Loucy (cell line): ENCODE measurements at regions not wholly inside any gene's neighbourhood (a gene's known extent, or its start where the extent isn't known, plus 50 kb on each side); places are given as distances from the start of the nearest gene placed in this dataset.

Experiments
- H2AFZ ChIP-seq: fragments of 200-600 bp; sonication (generic); 2 replicates; pipeline ENCODE4 v1.6.0; 2016; ENCODE audit warnings: antibody characterized with exemption, mild to moderate bottlenecking, low read length, moderate library complexity
- H3F3A ChIP-seq: fragments of 200-600 bp; 2 replicates; pipeline ENCODE4 v1.6.0; 2016; ENCODE audit warnings: antibody characterized with exemption, low read depth, mild to moderate bottlenecking
- H3K27me3 ChIP-seq: fragments of 200-600 bp; sonication (generic); 2 replicates; pipeline ENCODE4 v1.6.1; 2014; ENCODE audit warnings: low read length, mild to moderate bottlenecking; ENCODE audit not compliant: insufficient read depth, poor library complexity, severe bottlenecking
- H3K36me3 ChIP-seq: fragments of 200-600 bp; sonication (generic); 2 replicates; pipeline ENCODE4 v1.6.1; 2016; ENCODE audit warnings: low read length; ENCODE audit not compliant: insufficient read depth
- H3K4me1 ChIP-seq: fragments of 200-600 bp; sonication (generic); 2 replicates; pipeline ENCODE4 v1.5.1; 2014; ENCODE audit warnings: low read length, mild to moderate bottlenecking; ENCODE audit not compliant: insufficient read depth, poor library complexity, severe bottlenecking
- H3K4me2 ChIP-seq: fragments of 200-600 bp; sonication (generic); 2 replicates; pipeline ENCODE4 v1.6.0; 2014; ENCODE audit warnings: antibody characterized with exemption, low read length, low read depth, mild to moderate bottlenecking; ENCODE audit not compliant: poor library complexity, severe bottlenecking
- H3K4me3 ChIP-seq: fragments of 200-600 bp; sonication (generic); 2 replicates; pipeline ENCODE4 v1.5.1; 2014; ENCODE audit warnings: low read length, mild to moderate bottlenecking, mixed read lengths; ENCODE audit not compliant: poor library complexity, severe bottlenecking
- H3K79me2 ChIP-seq: fragments of 200-600 bp; sonication (generic); 2 replicates; pipeline ENCODE4 v1.6.1; 2014; ENCODE audit warnings: low read length; ENCODE audit not compliant: insufficient read depth
- H3K9ac ChIP-seq: fragments of 200-600 bp; sonication (generic); 2 replicates; pipeline ENCODE4 v1.6.0; 2014; ENCODE audit warnings: mild to moderate bottlenecking, low read depth, low read length, moderate library complexity; ENCODE audit not compliant: poor library complexity, severe bottlenecking
- H3K9me2 ChIP-seq: fragments of 200-600 bp; sonication (generic); replicated peaks from 2 replicates; pipeline ENCODE4 v1.6.1; 2016; ENCODE audit warnings: low read depth, low read length, mixed read lengths
- H3K9me3 ChIP-seq: fragments of 200-600 bp; sonication (generic); 2 replicates; pipeline ENCODE4 v1.6.1; 2014; ENCODE audit warnings: mild to moderate bottlenecking, antibody characterized with exemption, low read length, low read depth; ENCODE audit not compliant: insufficient read depth
- H4K20me1 ChIP-seq: fragments of 200-600 bp; sonication (generic); 2 replicates; pipeline ENCODE4 v1.6.0; 2014; ENCODE audit warnings: antibody characterized with exemption, low read length, mild to moderate bottlenecking; ENCODE audit not compliant: insufficient read depth, poor library complexity, severe bottlenecking
- CTCF ChIP-seq: fragments of 200-600 bp; sonication (generic); conservative IDR thresholded peaks from 2 replicates; pipeline ENCODE4 v1.5.1; 2014; ENCODE audit warnings: mild to moderate bottlenecking, antibody characterized with exemption, low read length
- EZH2phosphoT487 ChIP-seq: fragments of 200-600 bp; IDR thresholded peaks from 2 replicates; pipeline ENCODE4 v1.6.1; 2018; ENCODE audit warnings: antibody characterized with exemption, mild to moderate bottlenecking, moderate library complexity, borderline replicate concordance

- TF ChIP-seq CTCF (no peak), EZH2phosphoT487 (no peak)
Measured at GRCh38 chr4:171353535-171353934, 459.7 kb upstream of the GALNTL6 start.

GRCh38 chr4:171348090-171348489, 465.1 kb upstream of the GALNTL6 start:
- Histone ChIP-seq H3K4me1 (no peaks in the 10 kb centered on the region), H3K79me2 (no peaks in the 10 kb centered on the region), H4K20me1 (no peaks in the 10 kb centered on the region), H3K4me3 (no peak overlapping the region), H3F3A (no peaks in the 10 kb centered on the region), H3K9me2 (no peaks in the 10 kb centered on the region), H3K9ac (no peak overlapping the region), H2AFZ (no peak overlapping the region), H3K27me3 (no peaks in the 10 kb centered on the region), H3K4me2 (no peak overlapping the region), H3K9me3 (no peaks in the 10 kb centered on the region), H3K36me3 (no peaks in the 10 kb centered on the region)
- TF ChIP-seq EZH2phosphoT487: no peak

More at GRCh38 chr4:171353535-171353934, 459.7 kb upstream of the GALNTL6 start:
- H2AFZ ChIP-seq: no peak overlapping the region
- H3K36me3 ChIP-seq: no peaks in the 10 kb centered on the region
- H4K20me1 ChIP-seq: no peaks in the 10 kb centered on the region
- no peaks in the 10 kb centered on the region for H3K79me2 ChIP-seq
- no peaks in the 10 kb centered on the region for H3K27me3 ChIP-seq
- H3K9me3 ChIP-seq: no peaks in the 10 kb centered on the region
- H3K4me1 ChIP-seq: no peaks in the 10 kb centered on the region
- H3K9ac ChIP-seq: no peak overlapping the region
- no peaks in the 10 kb centered on the region for H3F3A ChIP-seq
- no peak overlapping the region for H3K4me3 ChIP-seq
- no peaks in the 10 kb centered on the region for H3K9me2 ChIP-seq
- no peak overlapping the region for H3K4me2 ChIP-seq

- H3K9me2 ChIP-seq: no peaks in the 10 kb centered on the region
- H2AFZ ChIP-seq: no peak overlapping the region
- no peaks in the 10 kb centered on the region for H3K79me2 ChIP-seq
- H4K20me1 ChIP-seq: no peaks in the 10 kb centered on the region
- TF ChIP-seq CTCF: no peak
- no peak for TF ChIP-seq EZH2phosphoT487
- no peaks in the 10 kb centered on the region for H3K4me1 ChIP-seq
- no peaks in the 10 kb centered on the region for H3K36me3 ChIP-seq
- H3K9ac ChIP-seq: no peak overlapping the region
- no peaks in the 10 kb centered on the region for H3K27me3 ChIP-seq
- H3K4me2 ChIP-seq: no peak overlapping the region
- no peaks in the 10 kb centered on the region for H3K9me3 ChIP-seq
- H3F3A ChIP-seq: no peaks in the 10 kb centered on the region
- no peak overlapping the region for H3K4me3 ChIP-seq
Measured at GRCh38 chr4:171342646-171343045, 470.6 kb upstream of the GALNTL6 start.

GRCh38 chr4:171340258-171340657, 472.9 kb upstream of the GALNTL6 start:
- H3K4me2 ChIP-seq: no peak overlapping the region
- H3K9me2 ChIP-seq: no peaks in the 10 kb centered on the region
- no peaks in the 10 kb centered on the region for H3F3A ChIP-seq
- no peak overlapping the region for H3K4me3 ChIP-seq
- H4K20me1 ChIP-seq: no peaks in the 10 kb centered on the region
- no peaks in the 10 kb centered on the region for H3K27me3 ChIP-seq
- H3K36me3 ChIP-seq: no peaks in the 10 kb centered on the region
- no peaks in the 10 kb centered on the region for H3K9me3 ChIP-seq
- H2AFZ ChIP-seq: no peak overlapping the region
- no peaks in the 10 kb centered on the region for H3K79me2 ChIP-seq
- no peaks in the 10 kb centered on the region for H3K4me1 ChIP-seq
- H3K9ac ChIP-seq: no peak overlapping the region
- TF ChIP-seq CTCF (no peak), EZH2phosphoT487 (no peak)
